AG09309 (cell line): ENCODE measurements at regions not wholly inside any gene's neighbourhood (a gene's known extent, or its start where the extent isn't known, plus 50 kb on each side); places are given as distances from the start of the nearest gene placed in this dataset.

Experiments used
- DNase-seq: peaks from one replicate; pipeline ENCODE4 v3.0.0-alpha.2; 2010; ENCODE audit warnings: low read depth
- H3K4me3 ChIP-seq: 2 replicates; pipeline ENCODE4 v1.5.1; 2011; ENCODE audit warnings: mild to moderate bottlenecking, low read depth, low read length, moderate library complexity; ENCODE audit not compliant: control insufficient read depth
- CTCF ChIP-seq: IDR thresholded peaks from 2 replicates; pipeline ENCODE4 v1.5.1; 2011; ENCODE audit warnings: mild to moderate bottlenecking, low read depth, low read length, inconsistent platforms; ENCODE audit not compliant: insufficient read depth, control insufficient read depth; ENCODE audit errors: missing control alignments

GRCh38 chrX:93322110-93322509 is 351.3 kb downstream of the NAP1L3 start:
- TF ChIP-seq CTCF, result no peak
- no peak for DNase-seq
- no peak overlapping the region for H3K4me3 ChIP-seq

DNA sequence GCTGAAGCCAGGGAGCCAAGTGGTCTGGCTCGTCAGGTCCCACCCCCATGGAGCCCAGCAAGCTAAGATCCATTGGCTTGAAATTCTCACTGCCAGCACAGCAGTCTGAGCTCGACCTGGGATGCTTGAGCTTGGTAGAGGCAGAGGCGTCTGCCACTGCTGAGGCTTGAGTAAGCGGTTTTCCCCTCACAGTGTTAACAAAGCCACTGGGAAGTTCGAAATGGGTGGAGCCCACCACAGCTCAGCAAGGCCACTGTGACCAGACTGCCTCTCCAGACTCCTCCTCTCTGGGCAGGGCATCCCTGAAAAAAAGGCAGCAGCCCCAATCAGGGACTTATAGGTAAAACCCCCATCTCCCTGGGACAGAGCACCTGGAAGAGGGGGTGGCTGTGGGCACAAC is 353.8 kb downstream of the NAP1L3 start:
- no peak overlapping the region for H3K4me3 ChIP-seq
- TF ChIP-seq CTCF, result no peak
- no peak for DNase-seq
